ENCODE measurements at regions not wholly inside any gene's neighbourhood (a gene's known extent, or its start where the extent isn't known, plus 50 kb on each side); places are given as distances from the start of the nearest gene placed in this dataset.

DNA sequence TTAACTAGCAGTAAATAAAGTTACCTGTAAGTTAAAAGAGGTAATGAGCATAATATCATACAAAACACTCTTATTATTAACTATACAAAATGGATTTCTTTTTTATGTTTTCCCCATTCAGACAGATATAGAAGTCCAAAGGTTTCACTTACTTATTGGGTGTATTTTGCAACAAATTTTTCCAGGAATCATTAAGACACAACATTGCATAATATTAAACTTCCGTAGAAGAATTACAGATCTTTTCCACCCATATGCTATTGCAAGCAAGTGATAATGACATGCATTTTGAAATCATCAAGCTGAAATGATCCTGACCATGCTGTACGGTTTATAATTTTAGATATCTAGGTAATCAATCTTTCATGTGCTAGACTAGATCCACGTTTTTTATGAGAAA lies 957.0 kb downstream of the NCAM2 start:
- ChIA-PET CTCF (no interaction called here), POLR2A (no interaction called here)
- Histone ChIP-seq H3K9me3 (ENCODE audit: control insufficient read depth, insufficient read depth, low read depth, low read length) (no peaks in the 10 kb centered on the region), H3K36me3 (ENCODE audit: control insufficient read depth, insufficient read depth, low read length) (no peaks in the 10 kb centered on the region), H3K27ac (ENCODE audit: low read length) (no peak overlapping the region), H3K4me3 (ENCODE audit: low read depth in 2 of 2, low read length in 2 of 2) (no peak overlapping the region), H3K27me3 (ENCODE audit: control insufficient read depth, insufficient read depth, low read length) (no peaks in the 10 kb centered on the region), H3K4me1 (ENCODE audit: control insufficient read depth, insufficient read depth, low read length) (no peaks in the 10 kb centered on the region)
- intact Hi-C loops (cut with micrococcal nuclease; ENCODE audit: unreplicated experiment) = no loop called here
- DNase-seq (ENCODE audit: low read depth, low spot score) (no peak), ATAC-seq (no peak)
- in situ Hi-C loops (cut with HindIII; ENCODE audit: low pct_unique_long_range_greater_than_20kb, low sequenced_read_pairs) = no loop called here
- no TSS peak for BruUV-seq (replicated peaks)
- TF ChIP-seq TCF7L2 (IDR thresholded peaks at IDR 0.05; ENCODE audit: low read depth, low read length) (no peak), POLR2AphosphoS5 (IDR thresholded peaks at IDR 0.05; ENCODE audit: low read depth, low read length) (no peak)

DNA sequence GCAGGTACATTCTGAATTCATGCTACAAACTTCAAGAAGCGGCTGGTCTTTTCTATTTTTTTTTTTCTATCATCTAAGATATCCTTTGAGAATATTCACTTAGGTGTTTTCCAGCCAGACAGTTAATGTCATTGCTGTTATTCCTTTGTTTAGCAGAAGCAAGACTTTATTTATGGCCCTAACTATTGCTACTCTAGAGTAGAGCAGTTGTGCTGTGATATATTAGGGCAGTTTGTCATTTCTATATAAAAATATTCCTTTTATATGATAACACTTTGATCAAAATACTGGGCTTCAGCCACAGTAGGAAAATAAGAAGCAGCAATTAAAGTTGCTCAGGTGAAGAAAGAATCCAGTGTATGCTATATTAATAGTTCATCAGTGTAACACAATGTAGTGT lies 959.3 kb downstream of the NCAM2 start:
- in situ Hi-C loops (cut with HindIII; ENCODE audit: low pct_unique_long_range_greater_than_20kb, low sequenced_read_pairs) = no loop called here
- intact Hi-C loops (cut with micrococcal nuclease; ENCODE audit: unreplicated experiment) = no loop called here
- Histone ChIP-seq H3K27ac (ENCODE audit: low read length) (no peak overlapping the region), H3K4me1 (ENCODE audit: control insufficient read depth, insufficient read depth, low read length) (no peaks in the 10 kb centered on the region), H3K4me3 (ENCODE audit: low read depth in 2 of 2, low read length in 2 of 2) (no peak overlapping the region), H3K9me3 (ENCODE audit: control insufficient read depth, insufficient read depth, low read depth, low read length) (no peaks in the 10 kb centered on the region), H3K27me3 (ENCODE audit: control insufficient read depth, insufficient read depth, low read length) (no peaks in the 10 kb centered on the region), H3K36me3 (ENCODE audit: control insufficient read depth, insufficient read depth, low read length) (no peaks in the 10 kb centered on the region)
- DNase-seq (ENCODE audit: low read depth, low spot score) (no peak), ATAC-seq (no peak)
- no TSS peak for BruUV-seq (replicated peaks)
- CTCF ChIA-PET = no interaction called here
- TF ChIP-seq SIN3A (IDR thresholded peaks at IDR 0.05; ENCODE audit: borderline replicate concordance, insufficient read depth, low read depth, low read length) = no peak
- TF ChIP-seq, protein P1, sequence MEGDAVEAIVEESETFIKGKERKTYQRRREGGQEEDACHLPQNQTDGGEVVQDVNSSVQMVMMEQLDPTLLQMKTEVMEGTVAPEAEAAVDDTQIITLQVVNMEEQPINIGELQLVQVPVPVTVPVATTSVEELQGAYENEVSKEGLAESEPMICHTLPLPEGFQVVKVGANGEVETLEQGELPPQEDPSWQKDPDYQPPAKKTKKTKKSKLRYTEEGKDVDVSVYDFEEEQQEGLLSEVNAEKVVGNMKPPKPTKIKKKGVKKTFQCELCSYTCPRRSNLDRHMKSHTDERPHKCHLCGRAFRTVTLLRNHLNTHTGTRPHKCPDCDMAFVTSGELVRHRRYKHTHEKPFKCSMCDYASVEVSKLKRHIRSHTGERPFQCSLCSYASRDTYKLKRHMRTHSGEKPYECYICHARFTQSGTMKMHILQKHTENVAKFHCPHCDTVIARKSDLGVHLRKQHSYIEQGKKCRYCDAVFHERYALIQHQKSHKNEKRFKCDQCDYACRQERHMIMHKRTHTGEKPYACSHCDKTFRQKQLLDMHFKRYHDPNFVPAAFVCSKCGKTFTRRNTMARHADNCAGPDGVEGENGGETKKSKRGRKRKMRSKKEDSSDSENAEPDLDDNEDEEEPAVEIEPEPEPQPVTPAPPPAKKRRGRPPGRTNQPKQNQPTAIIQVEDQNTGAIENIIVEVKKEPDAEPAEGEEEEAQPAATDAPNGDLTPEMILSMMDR (IDR thresholded peaks at IDR 0.05) = no peak
- TF ChIP-seq, protein P2, sequence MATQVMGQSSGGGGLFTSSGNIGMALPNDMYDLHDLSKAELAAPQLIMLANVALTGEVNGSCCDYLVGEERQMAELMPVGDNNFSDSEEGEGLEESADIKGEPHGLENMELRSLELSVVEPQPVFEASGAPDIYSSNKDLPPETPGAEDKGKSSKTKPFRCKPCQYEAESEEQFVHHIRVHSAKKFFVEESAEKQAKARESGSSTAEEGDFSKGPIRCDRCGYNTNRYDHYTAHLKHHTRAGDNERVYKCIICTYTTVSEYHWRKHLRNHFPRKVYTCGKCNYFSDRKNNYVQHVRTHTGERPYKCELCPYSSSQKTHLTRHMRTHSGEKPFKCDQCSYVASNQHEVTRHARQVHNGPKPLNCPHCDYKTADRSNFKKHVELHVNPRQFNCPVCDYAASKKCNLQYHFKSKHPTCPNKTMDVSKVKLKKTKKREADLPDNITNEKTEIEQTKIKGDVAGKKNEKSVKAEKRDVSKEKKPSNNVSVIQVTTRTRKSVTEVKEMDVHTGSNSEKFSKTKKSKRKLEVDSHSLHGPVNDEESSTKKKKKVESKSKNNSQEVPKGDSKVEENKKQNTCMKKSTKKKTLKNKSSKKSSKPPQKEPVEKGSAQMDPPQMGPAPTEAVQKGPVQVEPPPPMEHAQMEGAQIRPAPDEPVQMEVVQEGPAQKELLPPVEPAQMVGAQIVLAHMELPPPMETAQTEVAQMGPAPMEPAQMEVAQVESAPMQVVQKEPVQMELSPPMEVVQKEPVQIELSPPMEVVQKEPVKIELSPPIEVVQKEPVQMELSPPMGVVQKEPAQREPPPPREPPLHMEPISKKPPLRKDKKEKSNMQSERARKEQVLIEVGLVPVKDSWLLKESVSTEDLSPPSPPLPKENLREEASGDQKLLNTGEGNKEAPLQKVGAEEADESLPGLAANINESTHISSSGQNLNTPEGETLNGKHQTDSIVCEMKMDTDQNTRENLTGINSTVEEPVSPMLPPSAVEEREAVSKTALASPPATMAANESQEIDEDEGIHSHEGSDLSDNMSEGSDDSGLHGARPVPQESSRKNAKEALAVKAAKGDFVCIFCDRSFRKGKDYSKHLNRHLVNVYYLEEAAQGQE (IDR thresholded peaks at IDR 0.05; ENCODE audit: insufficient read depth in 1 of 2, low read depth in 2 of 2, low read length in 1 of 2) = no peak
- no peak for TF ChIP-seq TCF7L2 (IDR thresholded peaks at IDR 0.05; ENCODE audit: low read depth, low read length)
- no peak for TF ChIP-seq POLR2AphosphoS5 (IDR thresholded peaks at IDR 0.05; ENCODE audit: low read depth, low read length)
- POLR2A ChIA-PET = no interaction called here

DNA sequence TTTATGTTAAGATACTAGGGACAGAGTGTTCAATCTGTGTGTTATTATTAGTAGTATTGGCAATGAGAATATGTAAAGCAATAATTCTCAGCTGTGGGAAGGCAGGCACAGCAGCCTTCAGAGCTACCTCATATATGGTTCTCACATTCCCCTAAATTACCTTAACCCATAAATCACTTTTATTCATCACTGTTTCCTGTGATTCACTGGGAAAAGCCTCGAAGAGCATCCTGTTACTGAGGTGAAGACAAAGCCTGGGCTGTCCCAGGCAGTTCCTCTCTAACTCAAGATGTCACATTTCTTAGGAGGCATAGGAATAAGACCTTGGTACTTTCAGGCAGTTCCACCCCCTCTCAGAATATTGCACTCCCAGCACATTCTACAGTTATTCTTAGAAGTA lies 965.7 kb downstream of the NCAM2 start:
- in situ Hi-C loops (cut with HindIII; ENCODE audit: low pct_unique_long_range_greater_than_20kb, low sequenced_read_pairs) (no loop called here), intact Hi-C loops (cut with micrococcal nuclease; ENCODE audit: unreplicated experiment) (no loop called here)
- TF ChIP-seq, protein P2 (IDR thresholded peaks at IDR 0.05; ENCODE audit: insufficient read depth in 1 of 2, low read depth in 2 of 2, low read length in 1 of 2) = no peak
- TF ChIP-seq TCF7L2 (IDR thresholded peaks at IDR 0.05; ENCODE audit: low read depth, low read length) (no peak), SIN3A (IDR thresholded peaks at IDR 0.05; ENCODE audit: borderline replicate concordance, insufficient read depth, low read depth, low read length) (no peak), POLR2AphosphoS5 (IDR thresholded peaks at IDR 0.05; ENCODE audit: low read depth, low read length) (no peak)
- TF ChIP-seq, protein P1 (IDR thresholded peaks at IDR 0.05) = no peak
- Histone ChIP-seq H3K4me1 (ENCODE audit: control insufficient read depth, insufficient read depth, low read length) (no peaks in the 10 kb centered on the region), H3K27ac (ENCODE audit: low read length) (no peak overlapping the region), H3K9me3 (ENCODE audit: control insufficient read depth, insufficient read depth, low read depth, low read length) (no peaks in the 10 kb centered on the region), H3K27me3 (ENCODE audit: control insufficient read depth, insufficient read depth, low read length) (no peaks in the 10 kb centered on the region), H3K4me3 (ENCODE audit: low read depth in 2 of 2, low read length in 2 of 2) (no peak overlapping the region), H3K36me3 (ENCODE audit: control insufficient read depth, insufficient read depth, low read length) (no peaks in the 10 kb centered on the region)
- ATAC-seq (no peak), DNase-seq (ENCODE audit: low read depth, low spot score) (no peak)
- ChIA-PET POLR2A (no interaction called here), CTCF (no interaction called here)
- BruUV-seq (replicated peaks) = no TSS peak

Measured in Panc1 (cell line).